Fibroblast of the aortic adventitia (primary cell): ENCODE measurements at regions not wholly inside any gene's neighbourhood (a gene's known extent, or its start where the extent isn't known, plus 50 kb on each side); places are given as distances from the start of the nearest gene placed in this dataset.

Experiments
- DNase-seq: peaks from one replicate; pipeline ENCODE4 v3.0.0-alpha.2; 2010; ENCODE audit warnings: low read depth
- H3K4me3 ChIP-seq: 2 replicates; pipeline ENCODE4 v1.5.1; 2011; ENCODE audit warnings: low read depth, mild to moderate bottlenecking, control low read depth, low read length, moderate library complexity
- TF ChIP-seq, protein P1 (sequence below): IDR thresholded peaks from 2 replicates; pipeline ENCODE4 v1.5.1; 2011; ENCODE audit warnings: mild to moderate bottlenecking, low read length, control low read depth, inconsistent platforms; ENCODE audit not compliant: insufficient read depth

DNA sequence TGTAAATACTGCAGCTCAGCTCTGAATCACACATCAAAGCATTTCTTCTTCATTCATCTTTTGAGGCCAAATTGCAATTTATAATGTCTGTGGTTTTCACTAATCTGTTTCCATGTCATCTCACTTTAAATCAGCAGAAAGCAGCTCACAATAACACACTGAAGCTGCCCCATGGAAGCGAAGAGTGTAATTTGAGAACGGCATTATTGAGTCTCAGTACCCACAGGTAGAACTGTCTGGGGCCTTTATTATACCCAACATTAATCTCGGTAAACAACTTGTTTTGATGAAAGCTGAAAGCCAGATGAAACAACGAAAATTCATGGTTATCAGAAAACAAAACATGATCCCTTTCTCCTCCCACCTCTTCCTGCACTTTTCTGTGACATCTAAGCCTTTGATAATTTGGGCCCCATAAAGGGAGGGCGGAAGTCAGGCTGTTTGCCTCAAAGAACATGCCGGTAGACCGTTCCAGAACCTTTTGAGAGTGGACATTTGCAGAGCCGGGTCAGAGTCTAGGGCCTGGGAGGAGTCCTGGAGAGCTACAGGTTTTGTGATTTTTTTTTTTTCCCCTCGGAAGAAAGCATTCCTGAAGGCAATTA, 68.2 kb upstream of the SESN3 start:
- DNase-seq: no peak
- no peak overlapping the region for H3K4me3 ChIP-seq
- TF ChIP-seq, protein P1, sequence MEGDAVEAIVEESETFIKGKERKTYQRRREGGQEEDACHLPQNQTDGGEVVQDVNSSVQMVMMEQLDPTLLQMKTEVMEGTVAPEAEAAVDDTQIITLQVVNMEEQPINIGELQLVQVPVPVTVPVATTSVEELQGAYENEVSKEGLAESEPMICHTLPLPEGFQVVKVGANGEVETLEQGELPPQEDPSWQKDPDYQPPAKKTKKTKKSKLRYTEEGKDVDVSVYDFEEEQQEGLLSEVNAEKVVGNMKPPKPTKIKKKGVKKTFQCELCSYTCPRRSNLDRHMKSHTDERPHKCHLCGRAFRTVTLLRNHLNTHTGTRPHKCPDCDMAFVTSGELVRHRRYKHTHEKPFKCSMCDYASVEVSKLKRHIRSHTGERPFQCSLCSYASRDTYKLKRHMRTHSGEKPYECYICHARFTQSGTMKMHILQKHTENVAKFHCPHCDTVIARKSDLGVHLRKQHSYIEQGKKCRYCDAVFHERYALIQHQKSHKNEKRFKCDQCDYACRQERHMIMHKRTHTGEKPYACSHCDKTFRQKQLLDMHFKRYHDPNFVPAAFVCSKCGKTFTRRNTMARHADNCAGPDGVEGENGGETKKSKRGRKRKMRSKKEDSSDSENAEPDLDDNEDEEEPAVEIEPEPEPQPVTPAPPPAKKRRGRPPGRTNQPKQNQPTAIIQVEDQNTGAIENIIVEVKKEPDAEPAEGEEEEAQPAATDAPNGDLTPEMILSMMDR: no peak

DNA sequence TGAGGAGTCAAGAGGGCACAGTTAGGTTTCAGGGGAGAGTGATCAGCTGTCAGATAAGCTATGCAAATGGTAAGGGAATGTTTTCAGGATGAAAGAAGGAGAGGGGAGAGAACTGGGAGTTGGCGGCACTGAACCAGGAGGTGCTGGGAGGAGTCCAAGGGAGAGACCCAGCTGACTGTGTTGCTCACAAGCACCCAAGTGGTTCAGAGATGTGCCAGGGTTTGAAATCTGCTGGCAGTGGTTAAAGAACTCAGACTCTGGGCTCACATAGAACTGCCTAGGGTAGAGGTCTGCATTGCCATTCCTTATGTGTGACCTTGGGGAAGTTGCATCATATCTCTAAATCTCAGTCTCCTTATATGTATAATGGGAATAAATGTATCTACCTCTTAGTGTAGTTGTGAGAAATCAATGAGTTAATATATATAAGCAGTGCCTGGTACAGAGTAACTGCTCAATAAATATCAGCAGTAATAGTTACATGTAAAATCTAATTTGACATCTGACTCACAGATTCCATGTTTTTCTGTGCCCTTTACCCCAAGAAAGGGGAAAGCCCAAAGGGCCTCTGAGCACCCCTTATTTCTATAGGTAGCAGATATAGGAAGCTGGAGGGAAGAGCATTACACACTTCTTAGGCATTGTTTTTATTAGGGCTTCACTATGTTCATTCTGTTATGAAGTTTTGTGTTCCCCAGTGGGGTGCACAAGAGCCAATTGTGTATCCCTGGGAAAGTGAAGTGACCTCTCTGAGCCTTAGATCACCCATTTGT, 66.9 kb upstream of the SESN3 start:
- DNase-seq: no peak
- TF ChIP-seq, protein P1: no peak

DNA sequence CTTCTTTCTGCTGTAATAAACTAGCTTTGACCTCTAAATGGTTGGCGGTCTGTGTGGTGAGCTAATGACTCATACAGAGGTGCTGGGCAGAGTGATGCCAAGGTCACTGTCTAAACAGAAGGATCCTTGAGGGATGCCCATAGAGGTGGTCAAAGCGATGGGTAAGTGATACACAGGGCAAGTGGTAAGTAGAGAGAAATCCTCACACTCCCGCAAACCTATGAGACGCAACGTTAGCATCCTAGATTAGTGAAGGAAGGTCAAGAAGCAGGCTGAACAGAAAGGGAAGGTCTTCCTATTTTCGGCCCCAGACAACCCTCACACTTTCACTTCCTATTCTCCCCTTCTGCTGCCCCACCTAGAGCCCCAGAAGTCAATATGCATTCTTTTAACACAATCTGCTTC, 65.6 kb upstream of the SESN3 start:
- no peak overlapping the region for H3K4me3 ChIP-seq
- TF ChIP-seq, protein P1: no peak
- no peak for DNase-seq

More for the DNA sequence above, 66.9 kb upstream of the SESN3 start:
- no peak overlapping the region for H3K4me3 ChIP-seq

DNA sequence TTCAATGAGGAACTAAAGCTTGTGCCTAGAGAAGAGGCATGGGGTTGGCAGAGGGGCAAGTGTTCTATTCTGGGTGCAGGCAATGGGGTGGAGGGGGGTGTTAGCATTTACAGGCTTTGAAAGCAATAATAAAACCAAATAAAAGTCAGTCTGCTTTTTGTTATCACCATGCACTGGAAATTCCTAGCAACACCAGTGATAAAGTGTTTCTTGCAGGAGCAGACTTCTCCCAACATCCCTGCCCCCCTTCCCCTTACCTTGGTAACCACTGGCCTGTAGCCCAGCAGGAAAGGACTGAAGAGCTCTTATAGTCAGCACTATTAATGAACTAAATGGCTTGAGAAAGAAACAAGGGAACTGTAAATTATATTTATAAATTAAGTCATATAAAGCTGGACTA, 65.2 kb upstream of the SESN3 start:
- no peak for DNase-seq
- TF ChIP-seq, protein P1: no peak
- H3K4me3 ChIP-seq: no peak overlapping the region

DNA sequence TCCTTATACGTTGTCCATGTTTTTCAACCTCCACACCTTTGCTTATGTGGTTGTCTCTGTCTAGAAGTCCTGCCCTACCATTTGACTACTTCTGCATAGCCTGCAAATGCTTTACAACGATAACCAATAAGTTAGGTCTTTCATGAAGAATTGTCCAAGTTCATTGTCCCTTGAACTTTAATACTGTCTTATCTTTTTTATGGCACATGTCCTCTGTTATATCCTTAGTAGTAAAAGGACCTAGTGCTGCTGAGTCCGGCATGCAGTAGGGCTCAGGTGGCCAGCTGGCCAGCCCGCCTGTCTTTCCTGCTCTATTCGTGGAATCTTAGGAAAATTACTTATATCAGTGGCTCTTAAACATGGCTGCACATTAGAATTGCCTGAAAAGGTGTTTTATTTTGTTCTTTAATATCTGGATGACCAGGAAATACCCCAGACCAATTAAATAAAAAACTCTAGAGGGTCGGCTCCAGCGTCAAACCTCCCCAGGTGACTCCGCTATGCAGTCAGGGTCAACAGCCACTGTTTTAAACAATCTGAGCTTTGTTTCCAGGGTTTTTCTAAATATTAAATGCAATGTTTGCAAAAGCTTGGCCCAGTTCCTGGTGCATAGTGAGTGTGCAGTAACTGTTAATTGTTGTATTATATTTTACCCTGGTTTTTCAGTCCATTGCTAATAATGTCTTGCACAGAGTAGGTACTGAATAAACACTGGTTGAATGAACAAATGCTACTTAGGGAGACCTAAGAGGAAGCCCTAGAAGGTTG, 64.6 kb upstream of the SESN3 start:
- no peak for DNase-seq

DNA sequence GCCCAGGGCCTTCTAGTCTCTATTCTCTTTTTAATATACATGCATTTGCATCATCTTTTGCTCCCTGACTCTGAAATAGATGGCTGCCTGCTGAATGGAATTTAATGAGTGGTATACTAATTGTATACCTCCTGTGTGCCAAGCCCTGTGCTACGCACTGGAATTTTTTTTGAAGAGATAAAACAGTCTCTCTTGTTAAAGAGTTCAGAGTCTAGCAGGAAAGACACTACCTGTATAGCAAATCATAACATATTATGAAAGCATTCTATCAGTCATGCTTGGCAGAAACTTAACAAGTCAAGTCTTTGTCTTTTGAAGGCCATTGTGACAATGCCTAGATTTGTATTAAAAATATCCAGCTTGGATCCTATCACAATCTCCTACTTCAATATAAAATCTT, 63.7 kb upstream of the SESN3 start:
- TF ChIP-seq, protein P1: no peak
- no peak for DNase-seq
- H3K4me3 ChIP-seq: no peak overlapping the region

More for the DNA sequence above, 64.6 kb upstream of the SESN3 start:
- TF ChIP-seq, protein P1: no peak
- no peak overlapping the region for H3K4me3 ChIP-seq
